ENCODE measurements at regions not wholly inside any gene's neighbourhood (a gene's known extent, or its start where the extent isn't known, plus 50 kb on each side); places are given as distances from the start of the nearest gene placed in this dataset.

DNA sequence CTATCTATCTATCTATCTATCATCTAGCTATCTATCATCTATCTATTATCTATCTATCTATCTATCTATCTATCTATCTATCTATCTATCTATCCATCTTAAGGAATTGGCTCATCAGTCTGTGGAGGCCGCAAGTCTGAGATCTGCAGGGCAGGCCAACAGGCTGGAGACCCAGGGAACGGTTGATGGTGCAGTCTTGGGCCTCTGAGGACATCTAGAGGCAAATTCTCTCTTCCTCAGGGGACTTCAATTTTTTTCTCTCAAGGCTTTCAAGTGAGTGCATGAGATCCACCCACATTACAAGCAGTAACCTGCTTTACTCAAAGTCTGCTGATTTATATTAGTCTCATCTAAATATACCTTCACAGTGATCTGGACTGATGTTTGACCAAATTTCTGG lies 197.0 kb downstream of the GLRX3 start:
- H3K4me3 ChIP-seq (ENCODE audit: low read depth, low read length), result no peak overlapping the region
- in situ Hi-C loops (cut with HindIII; ENCODE audit: low sequenced_read_pairs), result no loop called here
- TF ChIP-seq, protein P1, sequence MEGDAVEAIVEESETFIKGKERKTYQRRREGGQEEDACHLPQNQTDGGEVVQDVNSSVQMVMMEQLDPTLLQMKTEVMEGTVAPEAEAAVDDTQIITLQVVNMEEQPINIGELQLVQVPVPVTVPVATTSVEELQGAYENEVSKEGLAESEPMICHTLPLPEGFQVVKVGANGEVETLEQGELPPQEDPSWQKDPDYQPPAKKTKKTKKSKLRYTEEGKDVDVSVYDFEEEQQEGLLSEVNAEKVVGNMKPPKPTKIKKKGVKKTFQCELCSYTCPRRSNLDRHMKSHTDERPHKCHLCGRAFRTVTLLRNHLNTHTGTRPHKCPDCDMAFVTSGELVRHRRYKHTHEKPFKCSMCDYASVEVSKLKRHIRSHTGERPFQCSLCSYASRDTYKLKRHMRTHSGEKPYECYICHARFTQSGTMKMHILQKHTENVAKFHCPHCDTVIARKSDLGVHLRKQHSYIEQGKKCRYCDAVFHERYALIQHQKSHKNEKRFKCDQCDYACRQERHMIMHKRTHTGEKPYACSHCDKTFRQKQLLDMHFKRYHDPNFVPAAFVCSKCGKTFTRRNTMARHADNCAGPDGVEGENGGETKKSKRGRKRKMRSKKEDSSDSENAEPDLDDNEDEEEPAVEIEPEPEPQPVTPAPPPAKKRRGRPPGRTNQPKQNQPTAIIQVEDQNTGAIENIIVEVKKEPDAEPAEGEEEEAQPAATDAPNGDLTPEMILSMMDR (IDR thresholded peaks at IDR 0.05; ENCODE audit: low read depth, low read length), result no peak
- DNase-seq (ENCODE audit: low read depth, low spot score), result no peak

DNA sequence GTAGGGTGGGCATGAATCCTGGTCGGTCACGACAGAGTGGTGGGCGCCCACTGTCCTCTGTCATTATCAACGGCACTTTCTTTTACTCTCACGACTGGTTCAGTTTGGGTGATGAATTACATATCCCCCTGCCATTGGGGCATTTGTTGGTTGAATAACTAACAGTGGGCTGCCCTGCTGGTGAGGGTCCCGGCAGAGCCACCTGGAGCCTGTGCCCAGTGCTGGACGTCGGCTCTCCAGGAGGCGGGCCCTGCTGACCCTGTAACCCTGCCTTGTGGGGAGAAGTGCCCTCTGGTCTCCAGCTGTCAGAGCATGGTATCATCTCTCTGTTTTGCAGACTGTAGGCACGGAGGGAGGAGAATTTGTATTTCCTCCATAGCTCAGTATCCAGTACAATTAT lies 199.1 kb downstream of the GLRX3 start:
- in situ Hi-C loops (cut with HindIII; ENCODE audit: low sequenced_read_pairs), result no loop called here
- no peak overlapping the region for H3K4me3 ChIP-seq (ENCODE audit: low read depth, low read length)
- TF ChIP-seq, protein P1 (IDR thresholded peaks at IDR 0.05; ENCODE audit: low read depth, low read length), result no peak
- no peak for DNase-seq (ENCODE audit: low read depth, low spot score)

DNA sequence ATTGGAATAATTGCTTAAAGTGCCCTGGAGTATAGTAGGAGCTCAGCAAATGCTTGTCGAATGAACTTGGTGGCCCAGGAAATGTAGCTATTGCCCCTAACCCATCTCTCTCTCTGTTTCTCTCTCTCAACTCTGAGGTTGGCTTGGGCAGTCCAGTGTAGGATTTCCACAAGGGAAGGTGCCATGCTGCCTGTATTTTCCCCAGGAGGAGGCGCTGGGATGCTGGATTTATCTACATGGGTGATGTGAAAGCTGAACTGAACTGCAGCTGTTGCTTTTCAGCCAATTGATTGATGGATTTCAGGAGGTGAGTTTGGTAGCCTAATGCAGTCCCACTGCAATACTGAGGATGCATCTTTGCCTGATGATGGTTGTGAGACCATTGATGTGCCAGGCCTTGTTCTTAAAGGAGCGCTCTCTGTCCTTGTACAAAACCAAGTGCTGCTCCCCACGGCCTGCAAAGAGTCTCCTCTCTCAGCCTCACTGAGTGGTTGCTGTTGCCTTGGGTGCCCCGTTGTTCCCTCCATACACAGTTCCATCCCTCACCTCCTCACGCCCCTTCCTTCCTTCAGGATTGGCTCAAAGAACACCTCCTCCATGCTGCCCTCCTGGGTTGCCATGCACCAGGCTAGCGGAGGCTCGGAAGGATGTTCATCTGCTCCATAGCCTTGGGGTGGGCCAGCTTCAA lies 200.6 kb downstream of the GLRX3 start:
- TF ChIP-seq, protein P1 (IDR thresholded peaks at IDR 0.05; ENCODE audit: low read depth, low read length), result no peak
- no peak overlapping the region for H3K4me3 ChIP-seq (ENCODE audit: low read depth, low read length)
- no peak for DNase-seq (ENCODE audit: low read depth, low spot score)
- in situ Hi-C loops (cut with HindIII; ENCODE audit: low sequenced_read_pairs), result no loop called here

DNA sequence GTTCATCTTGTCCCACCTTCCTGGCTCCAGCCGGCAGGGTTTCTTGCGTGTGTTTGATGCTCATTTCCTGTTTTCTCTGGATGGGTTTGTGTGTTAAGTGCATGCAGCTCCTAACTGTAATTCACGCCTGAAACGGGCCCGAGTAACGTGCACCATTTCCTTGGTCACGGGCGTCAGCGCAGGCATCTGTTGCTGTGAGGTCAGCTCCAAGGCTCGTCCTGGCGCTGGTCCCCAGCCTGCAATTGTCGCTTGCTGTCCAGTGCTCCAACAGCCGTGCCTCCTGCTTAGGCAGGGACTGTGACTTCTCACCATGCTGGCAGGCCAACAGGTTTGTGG lies 201.1 kb downstream of the GLRX3 start:
- H3K4me3 ChIP-seq (ENCODE audit: low read depth, low read length), result no peak overlapping the region
- TF ChIP-seq, protein P1 (IDR thresholded peaks at IDR 0.05; ENCODE audit: low read depth, low read length), result no peak
- in situ Hi-C loops (cut with HindIII; ENCODE audit: low sequenced_read_pairs), result no loop called here
- DNase-seq (ENCODE audit: low read depth, low spot score), result no peak

DNA sequence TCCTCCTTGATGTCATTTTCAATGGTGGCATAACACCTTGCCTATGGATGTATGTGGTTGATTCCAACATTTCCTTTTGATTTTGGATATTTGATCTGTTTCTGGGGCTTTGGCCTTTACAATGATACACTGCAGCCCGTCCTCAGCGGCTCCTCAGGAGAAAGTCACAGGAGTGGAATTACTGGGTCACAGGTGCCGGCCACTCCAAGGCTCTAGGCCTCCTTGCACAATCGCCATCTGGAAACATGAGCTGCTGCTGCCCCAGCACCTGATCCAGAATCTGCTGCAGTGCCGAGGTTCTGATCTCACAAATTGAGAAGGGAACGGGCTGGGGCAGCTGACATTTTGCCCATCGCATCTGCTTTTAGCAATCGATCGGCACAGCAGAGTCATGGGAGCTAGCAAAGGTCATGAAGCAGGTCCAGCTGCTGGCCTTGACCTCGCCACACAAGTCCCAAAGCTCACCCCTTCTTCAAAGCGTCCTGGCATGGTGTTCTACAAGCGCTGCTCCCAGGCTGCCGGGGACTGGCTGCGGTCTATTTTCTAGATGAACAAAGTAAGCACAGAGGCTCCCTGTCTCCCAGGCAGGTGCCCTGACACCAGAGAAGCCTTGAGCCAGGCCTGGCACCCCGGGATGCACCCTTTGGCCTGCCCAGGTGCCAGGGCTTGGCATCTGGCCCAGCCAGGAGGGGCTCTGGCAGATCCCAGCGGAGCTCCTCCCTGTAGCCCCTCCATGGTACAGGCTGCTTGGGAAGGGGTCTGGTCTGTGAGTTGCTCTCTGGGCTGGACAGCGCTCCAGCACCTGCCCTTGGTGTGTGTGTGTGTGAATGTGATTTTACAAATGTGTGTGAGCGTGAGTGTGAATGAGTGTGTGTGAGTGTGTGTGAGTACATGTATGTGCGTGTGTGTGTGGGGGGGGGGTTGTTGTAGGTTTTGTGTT lies 201.8 kb downstream of the GLRX3 start:
- in situ Hi-C loops (cut with HindIII; ENCODE audit: low sequenced_read_pairs), result no loop called here
- no peak overlapping the region for H3K4me3 ChIP-seq (ENCODE audit: low read depth, low read length)
- DNase-seq (ENCODE audit: low read depth, low spot score), result no peak
- TF ChIP-seq, protein P1 (IDR thresholded peaks at IDR 0.05; ENCODE audit: low read depth, low read length), result no peak

DNA sequence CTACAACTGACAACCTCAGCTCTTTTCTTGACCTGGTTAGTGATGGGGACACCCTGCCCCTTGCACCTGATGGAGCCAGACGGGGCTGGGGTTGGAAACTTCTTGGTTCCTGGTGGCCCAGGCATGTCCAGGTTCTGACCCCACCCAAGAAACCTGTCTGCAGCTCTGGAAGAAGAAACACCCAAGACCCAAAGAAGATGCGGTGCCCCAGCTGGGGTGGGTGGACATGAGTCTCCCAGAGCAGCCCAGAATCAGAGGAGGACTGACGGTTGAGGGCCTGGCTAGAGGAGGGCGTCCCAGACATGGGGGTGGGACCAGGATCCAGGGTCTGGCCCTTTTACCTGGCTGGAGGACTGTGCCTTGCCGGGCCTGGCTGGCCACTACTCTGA lies 202.4 kb downstream of the GLRX3 start:
- in situ Hi-C loops (cut with HindIII; ENCODE audit: low sequenced_read_pairs), result no loop called here
- TF ChIP-seq, protein P1 (IDR thresholded peaks at IDR 0.05; ENCODE audit: low read depth, low read length), result no peak
- no peak overlapping the region for H3K4me3 ChIP-seq (ENCODE audit: low read depth, low read length)
- DNase-seq (ENCODE audit: low read depth, low spot score), result no peak
